Mammary epithelial cell (primary cell): ENCODE measurements at regions not wholly inside any gene's neighbourhood (a gene's known extent, or its start where the extent isn't known, plus 50 kb on each side); places are given as distances from the start of the nearest gene placed in this dataset.

Source experiments
- CTCF ChIP-seq, 2 donors: IDR thresholded peaks in 1 of 2; conservative IDR thresholded peaks in 1 of 2; 2 replicates each; pipeline ENCODE4 v1.5.1; 2011 to 2012; ENCODE audit warnings: inconsistent platforms in 2 of 2, low read length in 2 of 2, mild to moderate bottlenecking in 2 of 2, control low read depth in 1 of 2, low read depth in 1 of 2; ENCODE audit not compliant: insufficient read depth in 1 of 2; ENCODE audit errors: extremely low read depth in 1 of 2
- EZH2 ChIP-seq: IDR thresholded peaks from 2 replicates; pipeline ENCODE4 v1.6.1; 2012; ENCODE audit warnings: low read length, inconsistent platforms, borderline replicate concordance

GRCh38 chr2:207385903-207386302 is 143.9 kb upstream of the CREB1 start:
- TF ChIP-seq CTCF (conservative IDR thresholded peaks at IDR 0.05 in 1 of 2, IDR thresholded peaks at IDR 0.05 in 1 of 2; ENCODE audit: extremely low read depth in 1 of 2, insufficient read depth in 1 of 2, low read depth in 1 of 2, low read length in 2 of 2), result no peak
- TF ChIP-seq EZH2, result no peak
